Gastrocnemius medialis (tissue), 4 donors: ENCODE measurements at regions not wholly inside any gene's neighbourhood (a gene's known extent, or its start where the extent isn't known, plus 50 kb on each side); places are given as distances from the start of the nearest gene placed in this dataset.

Experiments used
- ATAC-seq, 2 donors: fragments of 150-250 bp; one replicate each; pipeline ENCODE4 v1.9.1; 2016
- DNase-seq, 2 donors: peaks; one replicate each; pipeline ENCODE4 v3.0.0-alpha.2; 2019
- H3K27ac ChIP-seq, 4 donors: fragments of 200-600 bp; sonication (generic); 1 replicate in 1 of 4; 2 replicates in 3 of 4; pipeline ENCODE4 v1.5.1; 2016 to 2018; ENCODE audit warnings: mild to moderate bottlenecking in 2 of 4, moderate library complexity in 1 of 4
- H3K27me3 ChIP-seq, 3 donors: fragments of 200-600 bp; sonication (generic) in 2 of 3; 1 replicate in 1 of 3; 2 replicates in 2 of 3; pipeline versions ENCODE4 v1.5.1 to v1.6.0; 2016 to 2019; ENCODE audit warnings: mild to moderate bottlenecking in 1 of 3, moderate library complexity in 1 of 3
- H3K36me3 ChIP-seq, 2 donors: fragments of 200-600 bp; sonication (generic) in 1 of 2; one replicate each; pipeline ENCODE4 v1.5.1; 2017 to 2018
- H3K4me1 ChIP-seq, 2 donors: fragments of 200-600 bp; sonication (generic) in 1 of 2; one replicate each; pipeline ENCODE4 v1.5.1; 2016 to 2017; ENCODE audit warnings: mild to moderate bottlenecking in 2 of 2
- H3K4me3 ChIP-seq, 4 donors: fragments of 200-600 bp; sonication (generic) in 3 of 4; 1 replicate in 1 of 4; 2 replicates in 3 of 4; pipeline ENCODE4 v1.5.1; 2016 to 2019; ENCODE audit warnings: mild to moderate bottlenecking in 2 of 4
- H3K9me3 ChIP-seq, 3 donors: fragments of 200-600 bp; sonication (generic) in 2 of 3; 1 replicate in 1 of 3; 2 replicates in 2 of 3; pipeline ENCODE4 v1.5.1; 2016 to 2019
- POLR2A ChIP-seq, 2 donors: fragments of 450-650 bp; IDR thresholded peaks; one replicate each; pipeline ENCODE4 v1.6.1; 2017; ENCODE audit warnings: antibody characterized with exemption in 2 of 2, mild to moderate bottlenecking in 2 of 2, moderate library complexity in 2 of 2
- in situ Hi-C, 4 donors: fragments of 200-750 bp; cut with MboI; loops; one replicate each; pipeline versions ENCODE4 v1.15.0 to v1.8.0; 2017; ENCODE audit warnings: low sequenced_read_pairs in 4 of 4
- intact Hi-C: fragments of 100-400 bp; cut with DNase I; formaldehyde crosslinking; loops from one replicate; pipeline ENCODE4 v1.15.1; 2023; ENCODE audit warnings: low total_unique reads
- TF ChIP-seq, protein P1 (sequence below), 5 experiments: fragments of 450-650 bp in 3 of 5; fragments of 200-600 bp in 2 of 5; sonication (generic) in 2 of 5; IDR thresholded peaks in 4 of 5; conservative IDR thresholded peaks in 1 of 5; 1 replicate in 4 of 5; 2 replicates in 1 of 5; pipeline ENCODE4 v1.5.1; 2016 to 2019; ENCODE audit warnings: antibody characterized with exemption in 5 of 5, mild to moderate bottlenecking in 3 of 5, moderate library complexity in 3 of 5

DNA sequence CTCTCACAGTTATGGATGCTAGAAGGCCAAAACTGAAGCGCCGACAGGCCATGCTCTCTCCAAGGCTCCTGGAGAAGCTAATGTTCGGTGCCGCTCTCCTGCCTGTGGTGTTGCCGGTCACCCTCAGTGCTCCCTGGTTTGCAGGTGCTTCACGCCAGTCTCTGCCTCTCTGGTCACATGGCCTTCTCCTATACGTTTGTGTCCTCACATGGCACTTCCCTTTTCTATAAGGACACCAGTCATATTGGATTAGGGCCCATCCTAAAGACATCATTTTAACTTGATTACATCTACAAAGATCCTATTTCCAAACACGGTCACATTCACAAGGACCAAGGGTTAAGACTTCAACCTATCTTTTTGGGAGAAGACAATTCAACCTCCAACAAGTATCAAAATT is 671.3 kb upstream of the ARGLU1 start:
- TF ChIP-seq POLR2A (IDR thresholded peaks at IDR 0.05) = no peak
- TF ChIP-seq, protein P1, sequence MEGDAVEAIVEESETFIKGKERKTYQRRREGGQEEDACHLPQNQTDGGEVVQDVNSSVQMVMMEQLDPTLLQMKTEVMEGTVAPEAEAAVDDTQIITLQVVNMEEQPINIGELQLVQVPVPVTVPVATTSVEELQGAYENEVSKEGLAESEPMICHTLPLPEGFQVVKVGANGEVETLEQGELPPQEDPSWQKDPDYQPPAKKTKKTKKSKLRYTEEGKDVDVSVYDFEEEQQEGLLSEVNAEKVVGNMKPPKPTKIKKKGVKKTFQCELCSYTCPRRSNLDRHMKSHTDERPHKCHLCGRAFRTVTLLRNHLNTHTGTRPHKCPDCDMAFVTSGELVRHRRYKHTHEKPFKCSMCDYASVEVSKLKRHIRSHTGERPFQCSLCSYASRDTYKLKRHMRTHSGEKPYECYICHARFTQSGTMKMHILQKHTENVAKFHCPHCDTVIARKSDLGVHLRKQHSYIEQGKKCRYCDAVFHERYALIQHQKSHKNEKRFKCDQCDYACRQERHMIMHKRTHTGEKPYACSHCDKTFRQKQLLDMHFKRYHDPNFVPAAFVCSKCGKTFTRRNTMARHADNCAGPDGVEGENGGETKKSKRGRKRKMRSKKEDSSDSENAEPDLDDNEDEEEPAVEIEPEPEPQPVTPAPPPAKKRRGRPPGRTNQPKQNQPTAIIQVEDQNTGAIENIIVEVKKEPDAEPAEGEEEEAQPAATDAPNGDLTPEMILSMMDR (IDR thresholded peaks at IDR 0.05 in 4 of 5, conservative IDR thresholded peaks at IDR 0.05 in 1 of 5) = no peak
- Histone ChIP-seq H3K27ac (no peak overlapping the region), H3K4me3 (no peak overlapping the region), H3K36me3 (no peaks in the 10 kb centered on the region), H3K9me3 (no peaks in the 10 kb centered on the region), H3K27me3 (no peaks in the 10 kb centered on the region), H3K4me1 (no peaks in the 10 kb centered on the region)
- ATAC-seq (no peak), DNase-seq (no peak)
- in situ Hi-C loops = no loop called here
- intact Hi-C loops = no loop called here

DNA sequence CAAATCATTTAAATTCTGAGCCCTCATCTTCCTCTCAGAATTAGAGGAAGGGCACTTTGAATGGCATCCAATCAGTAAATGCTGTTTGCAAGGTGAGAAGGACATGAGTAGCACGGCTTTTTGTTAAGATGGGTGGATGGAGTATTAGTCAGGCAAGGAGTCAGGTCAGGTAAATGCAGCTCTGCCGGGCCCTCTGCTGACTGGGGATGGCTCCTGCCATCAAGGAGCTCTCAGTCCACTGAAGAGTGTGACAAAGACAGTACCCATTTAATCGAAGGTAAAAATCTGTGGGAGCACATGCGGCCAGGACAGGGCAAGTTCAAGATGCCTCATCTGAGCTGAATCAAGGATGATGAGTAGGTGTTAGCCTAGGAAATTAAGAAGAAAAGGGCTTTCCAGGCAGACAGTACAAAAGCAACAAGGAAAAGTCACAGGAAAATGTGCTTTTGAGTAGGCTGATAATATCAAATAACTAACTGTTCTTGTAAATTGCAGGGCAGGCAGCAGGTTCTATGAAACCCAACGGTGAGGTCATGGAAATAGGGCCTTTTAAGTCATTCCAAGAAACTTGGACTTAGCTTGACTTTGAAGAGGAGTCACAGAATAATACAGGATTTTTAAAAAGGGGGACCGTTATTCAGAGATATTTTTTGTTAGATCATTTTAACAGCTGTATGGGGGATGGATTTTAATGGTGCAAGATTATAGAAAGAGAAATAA is 670.5 kb upstream of the ARGLU1 start:
- DNase-seq (no peak), ATAC-seq (no peak)
- H3K4me1 ChIP-seq = no peaks in the 10 kb centered on the region
- H3K27me3 ChIP-seq = no peaks in the 10 kb centered on the region
- H3K27ac ChIP-seq = no peak overlapping the region
- H3K36me3 ChIP-seq = no peaks in the 10 kb centered on the region
- H3K9me3 ChIP-seq = no peaks in the 10 kb centered on the region
- in situ Hi-C loops = no loop called here
- no peak overlapping the region for H3K4me3 ChIP-seq
- no peak for TF ChIP-seq POLR2A (IDR thresholded peaks at IDR 0.05)
- TF ChIP-seq, protein P1 (IDR thresholded peaks at IDR 0.05 in 4 of 5, conservative IDR thresholded peaks at IDR 0.05 in 1 of 5) = no peak
- intact Hi-C loops = no loop called here

DNA sequence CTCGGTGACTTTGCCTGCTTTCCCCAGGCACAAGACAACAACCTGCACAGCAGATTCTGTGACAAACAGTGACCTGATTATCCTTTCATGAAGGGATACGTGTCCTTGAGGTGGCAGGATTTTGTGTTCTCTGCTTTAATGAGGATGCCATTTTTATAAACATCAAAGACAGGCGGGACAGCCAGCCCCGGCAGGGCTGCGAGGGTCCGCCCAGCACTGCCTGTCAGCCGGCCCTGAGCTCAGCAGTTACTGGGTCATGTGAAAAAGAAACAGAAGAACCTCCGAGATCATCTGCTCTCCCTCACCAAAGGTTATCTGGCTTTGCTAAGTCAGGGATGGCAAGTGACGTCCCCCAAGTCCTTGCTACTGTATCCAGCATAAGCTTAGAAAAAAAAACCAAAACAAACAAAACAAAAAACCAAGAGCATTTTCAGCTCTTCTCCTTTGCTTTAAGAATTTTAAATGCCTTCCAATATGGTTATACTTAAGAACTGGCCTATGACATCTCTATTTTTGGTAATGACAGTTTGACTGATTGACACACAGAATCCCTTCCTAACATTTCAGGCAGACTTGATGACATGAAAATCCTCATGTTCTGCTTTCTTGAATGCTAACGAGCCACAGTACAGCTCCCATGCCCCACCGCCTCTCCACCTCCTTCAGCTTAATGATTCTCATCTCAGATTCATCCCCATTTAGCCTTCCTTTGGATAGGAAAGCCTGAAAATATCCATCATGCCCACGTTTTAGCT is 666.6 kb upstream of the ARGLU1 start:
- ATAC-seq (no peak), DNase-seq (no peak)
- intact Hi-C loops = no loop called here
- in situ Hi-C loops = no loop called here
- Histone ChIP-seq H3K36me3 (no peaks in the 10 kb centered on the region), H3K27ac (no peak overlapping the region), H3K27me3 (no peaks in the 10 kb centered on the region), H3K4me3 (no peak overlapping the region), H3K4me1 (no peaks in the 10 kb centered on the region), H3K9me3 (no peaks in the 10 kb centered on the region)
- TF ChIP-seq, protein P1 (IDR thresholded peaks at IDR 0.05 in 4 of 5, conservative IDR thresholded peaks at IDR 0.05 in 1 of 5) = no peak
- TF ChIP-seq POLR2A (IDR thresholded peaks at IDR 0.05) = no peak

DNA sequence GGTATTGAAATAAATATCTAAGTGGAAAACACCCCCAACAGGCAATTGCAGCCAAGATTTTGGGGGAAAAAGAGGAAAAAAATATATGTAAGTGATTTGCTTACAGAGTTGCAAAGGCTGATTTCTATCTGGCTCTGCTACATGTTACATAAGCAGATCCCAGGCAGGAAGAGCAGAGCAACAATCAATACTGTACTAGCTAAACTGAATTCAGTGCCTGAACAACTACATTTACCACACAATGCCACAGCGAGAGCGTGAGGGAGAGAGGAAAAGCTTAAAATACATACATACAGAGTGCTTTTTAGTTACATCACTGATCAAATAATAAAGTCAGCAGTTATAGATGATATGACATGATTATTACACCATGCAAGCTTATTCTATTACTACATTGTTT is 665.6 kb upstream of the ARGLU1 start:
- in situ Hi-C loops = no loop called here
- Histone ChIP-seq H3K4me3 (no peak overlapping the region), H3K27me3 (no peaks in the 10 kb centered on the region), H3K4me1 (no peaks in the 10 kb centered on the region), H3K36me3 (no peaks in the 10 kb centered on the region), H3K9me3 (no peaks in the 10 kb centered on the region), H3K27ac (no peak overlapping the region)
- no peak for DNase-seq
- ATAC-seq = no peak
- TF ChIP-seq, protein P1 (IDR thresholded peaks at IDR 0.05 in 4 of 5, conservative IDR thresholded peaks at IDR 0.05 in 1 of 5) = no peak
- no peak for TF ChIP-seq POLR2A (IDR thresholded peaks at IDR 0.05)
- intact Hi-C loops = no loop called here
